CD4-positive, alpha-beta T cell treated with Interleukin-6 for 4 hours (primary cell): ENCODE measurements at regions not wholly inside any gene's neighbourhood (a gene's known extent, or its start where the extent isn't known, plus 50 kb on each side); places are given as distances from the start of the nearest gene placed in this dataset.
"Not testable (repeated sequence)": the region's sequence is repeated elsewhere in the genome, so short reads cannot be mapped to it uniquely, and the experiment has no call there.

Experiments used
- DNase-seq: peaks from one replicate; pipeline ENCODE4 v3.0.0-alpha.2; 2020; ENCODE audit warnings: mixed read lengths

DNA sequence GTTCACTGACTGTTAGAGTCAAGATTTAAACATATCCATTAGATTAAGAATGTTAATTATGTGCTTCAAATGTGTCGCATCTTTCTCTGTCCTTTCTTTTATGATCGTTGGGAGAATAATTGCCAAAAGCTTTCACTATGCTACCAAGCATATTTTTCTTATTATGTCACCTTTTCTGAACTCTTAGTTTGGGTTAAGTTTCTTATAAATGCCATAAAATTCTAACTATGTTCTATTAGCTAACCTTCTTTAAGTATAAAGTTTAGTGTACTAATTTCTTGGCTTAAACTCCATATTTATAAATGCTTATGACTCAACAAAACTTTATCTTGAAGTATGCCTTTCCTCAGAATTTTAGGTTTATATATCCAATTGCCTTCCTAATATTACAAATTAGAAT is 1759.4 kb downstream of the PCDH9 start:
- DNase-seq = no peak

DNA sequence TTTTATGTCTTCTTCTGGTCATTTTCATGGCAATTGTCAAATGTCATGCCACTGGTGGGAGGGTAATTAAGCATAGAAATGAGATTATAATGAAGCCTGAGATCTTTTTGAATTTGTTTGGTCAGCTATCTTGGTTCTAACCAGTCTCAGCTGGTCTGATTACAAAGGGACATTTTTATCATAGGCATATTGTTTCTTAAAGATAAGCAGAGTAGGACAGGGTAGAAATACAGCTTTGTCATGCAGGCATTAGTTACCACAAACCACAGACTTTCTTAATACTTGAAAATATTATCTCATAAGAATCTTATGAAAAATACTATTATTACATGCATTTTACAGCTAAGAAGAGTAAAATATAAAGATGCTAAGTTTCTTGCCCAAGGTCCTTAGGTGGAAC is 1761.5 kb downstream of the PCDH9 start:
- DNase-seq = no peak

DNA sequence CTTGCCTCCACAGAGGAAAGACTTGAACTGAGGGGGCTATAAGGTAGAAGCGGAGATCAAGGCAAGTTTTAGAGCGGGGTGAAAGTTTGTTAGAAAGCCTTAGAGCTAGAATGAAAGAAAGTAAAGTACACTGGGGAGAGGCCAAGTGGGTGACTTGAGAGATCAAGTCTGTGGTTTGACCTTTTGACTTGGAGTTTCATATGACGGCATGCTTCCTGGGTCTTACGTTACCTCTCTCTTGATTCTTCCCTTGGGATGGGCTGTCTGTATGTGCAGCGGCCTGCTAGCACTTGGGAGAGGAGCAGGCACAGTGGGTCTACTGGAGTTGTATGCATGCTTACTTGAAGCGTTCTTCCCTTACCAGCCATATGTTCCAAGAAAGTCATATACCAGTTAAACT is 1768.5 kb downstream of the PCDH9 start:
- no peak for DNase-seq

DNA sequence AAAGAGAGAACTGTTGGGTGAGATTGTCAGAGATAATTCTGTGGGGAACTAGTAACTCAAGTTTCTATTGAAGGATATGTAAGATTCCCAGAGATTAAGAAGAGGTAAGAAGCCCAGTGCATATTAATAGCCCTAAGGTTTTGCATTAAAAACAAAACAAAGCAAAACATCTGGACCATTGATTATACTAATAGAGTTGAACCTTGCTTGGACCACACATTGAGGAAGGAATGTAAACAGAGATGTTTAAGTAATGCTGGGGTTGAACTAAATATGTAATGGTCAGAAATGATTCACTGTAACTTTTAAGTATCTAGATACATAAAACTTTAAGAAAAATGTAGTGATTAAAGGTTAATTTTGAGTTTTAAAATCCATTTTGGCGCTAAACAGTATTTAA is 1770.0 kb downstream of the PCDH9 start:
- DNase-seq = no peak

DNA sequence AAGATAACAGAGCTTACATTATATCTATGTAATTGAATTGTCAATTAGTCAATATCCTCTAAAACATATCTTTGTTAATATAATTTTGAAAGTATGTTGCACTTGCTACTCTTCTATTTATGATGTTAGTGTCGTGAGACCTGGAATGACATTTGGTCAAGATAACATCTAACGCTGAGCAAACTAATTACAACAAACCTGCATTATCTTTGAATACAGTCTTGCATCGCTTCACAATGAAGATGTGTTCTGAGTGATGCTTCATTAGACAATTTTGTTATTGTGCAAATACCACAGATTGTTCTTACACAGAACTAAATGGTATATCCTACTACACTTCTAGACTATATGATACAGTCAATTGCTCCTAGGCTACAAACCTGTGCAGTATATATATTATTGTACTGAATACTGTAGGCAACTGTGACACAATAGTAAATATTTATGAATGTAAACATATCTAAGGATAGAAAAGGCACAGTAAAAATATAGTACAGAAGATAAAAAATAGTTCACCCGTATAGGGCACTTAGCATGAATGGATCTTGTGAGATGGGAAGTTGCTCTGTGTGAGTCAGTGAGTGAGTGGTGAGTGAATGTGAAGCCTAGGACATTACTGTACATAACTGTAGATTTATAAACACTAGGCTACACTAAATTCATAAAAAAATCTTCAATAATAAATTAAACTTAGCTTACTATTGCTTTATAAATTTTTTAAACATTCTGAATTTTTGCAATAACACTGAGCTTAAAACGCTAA is 1773.8 kb downstream of the PCDH9 start:
- DNase-seq = no peak

DNA sequence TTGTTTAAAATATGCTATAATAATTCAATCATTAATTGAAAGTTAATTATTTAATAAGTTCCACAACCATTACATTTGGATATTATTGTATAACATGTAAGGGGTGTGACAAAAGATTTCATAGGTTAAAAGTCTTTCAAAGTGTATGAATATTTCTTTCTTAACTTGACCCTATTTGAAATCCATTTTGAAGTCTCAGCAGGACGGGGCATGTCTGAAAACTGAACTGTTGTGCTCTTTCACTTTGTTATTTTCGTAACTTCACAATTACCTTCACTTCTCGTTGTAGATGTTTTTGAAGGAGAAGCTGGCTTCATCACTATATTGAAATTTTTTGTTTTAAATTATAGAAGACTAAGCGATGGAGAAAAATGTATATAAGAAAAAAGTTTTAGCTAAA is 1775.7 kb downstream of the PCDH9 start:
- no peak for DNase-seq

DNA sequence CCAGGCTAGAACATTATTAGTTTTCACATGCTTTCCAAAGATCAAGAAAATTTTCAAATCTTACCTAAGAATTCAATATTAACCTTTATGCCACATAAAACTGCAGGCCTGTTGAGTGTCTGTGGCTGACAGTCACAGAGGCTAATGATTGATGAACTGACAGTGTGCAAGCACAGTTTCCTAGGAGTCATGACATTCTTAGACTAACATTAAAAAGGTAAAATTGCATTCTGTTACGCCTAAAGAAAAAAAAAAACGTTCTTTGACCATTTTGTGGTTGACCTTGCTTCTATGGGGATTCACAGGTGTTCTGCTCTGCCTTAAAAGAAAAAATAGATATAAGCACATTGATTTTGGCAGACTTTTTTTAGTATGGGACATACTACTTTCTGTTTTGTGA is 1776.2 kb downstream of the PCDH9 start:
- no peak for DNase-seq

DNA sequence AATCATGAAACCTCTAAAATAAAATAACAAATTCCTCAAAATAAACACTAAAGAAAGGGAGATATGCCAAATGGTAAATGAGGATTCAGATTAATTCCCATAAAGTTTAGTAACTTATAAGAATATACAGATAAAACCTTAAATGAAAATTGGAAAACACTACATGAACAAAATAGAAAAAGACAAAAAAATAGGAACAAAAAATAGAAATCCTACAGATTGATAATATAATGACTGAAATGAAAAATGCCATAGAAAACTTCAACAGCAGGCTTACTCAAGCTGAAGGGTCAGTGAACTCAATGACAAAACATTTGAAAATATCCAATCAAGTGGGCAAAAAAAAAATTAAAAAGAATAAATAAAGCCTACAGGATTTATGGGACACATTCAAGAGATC is 1784.8 kb downstream of the PCDH9 start:
- no peak for DNase-seq

DNA sequence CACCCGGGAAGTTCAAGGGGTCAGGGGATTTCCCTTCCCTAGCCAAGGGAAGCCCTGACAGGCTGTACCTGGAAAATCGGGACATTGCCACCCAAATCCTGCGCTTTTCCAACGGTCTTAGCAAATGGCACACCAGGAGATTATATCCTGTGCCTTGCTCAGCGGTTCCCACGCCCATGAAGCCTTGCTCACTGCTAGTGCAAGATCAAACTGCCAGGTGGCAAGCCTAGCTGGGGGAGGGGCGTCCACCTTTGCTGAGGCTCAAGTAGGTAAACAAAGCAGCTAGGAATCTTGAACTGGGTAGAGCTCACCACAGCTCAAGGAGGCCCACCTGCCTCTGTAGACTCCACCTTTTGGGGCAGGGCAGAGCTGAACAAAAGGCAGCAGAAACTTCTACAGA is 1794.5 kb downstream of the PCDH9 start:
- no peak for DNase-seq

DNA sequence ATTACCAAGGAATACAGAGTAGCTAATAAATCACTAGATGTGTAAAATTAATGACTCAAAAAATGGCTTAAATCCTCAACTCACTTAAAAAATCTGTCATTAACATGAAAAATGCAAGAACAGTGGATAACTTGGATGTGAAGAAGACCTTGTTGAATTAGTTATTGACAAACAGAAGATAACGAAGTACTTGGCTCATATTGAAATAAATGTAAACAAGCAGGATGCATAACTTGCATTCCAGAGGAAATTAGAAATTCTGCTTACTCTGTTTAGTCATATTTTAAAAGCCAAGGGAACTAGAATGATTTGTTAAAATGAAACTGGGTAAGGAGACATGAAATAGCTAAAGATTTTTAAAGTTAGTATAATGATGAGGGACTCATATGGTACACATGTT is 1812.2 kb downstream of the PCDH9 start:
- no peak for DNase-seq

DNA sequence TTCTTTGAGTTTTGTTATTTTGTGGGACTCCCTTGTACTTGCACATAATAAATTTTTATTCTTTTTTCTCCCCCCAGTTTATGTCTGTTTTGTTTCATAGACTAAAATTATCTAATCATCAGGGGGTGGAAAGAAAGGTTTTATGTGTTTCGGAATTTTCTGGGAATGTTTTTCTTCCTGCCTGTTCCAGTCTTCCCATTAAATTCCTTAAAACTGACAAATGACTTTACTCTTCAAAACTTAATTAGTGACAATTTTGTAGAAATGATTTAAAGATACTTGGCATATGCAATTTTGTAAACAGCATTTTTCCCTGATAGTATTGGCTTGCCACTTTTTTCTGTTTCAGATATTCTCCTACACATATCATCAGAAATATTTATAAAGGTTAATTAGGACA is 1813.4 kb downstream of the PCDH9 start:
- DNase-seq = no peak

DNA sequence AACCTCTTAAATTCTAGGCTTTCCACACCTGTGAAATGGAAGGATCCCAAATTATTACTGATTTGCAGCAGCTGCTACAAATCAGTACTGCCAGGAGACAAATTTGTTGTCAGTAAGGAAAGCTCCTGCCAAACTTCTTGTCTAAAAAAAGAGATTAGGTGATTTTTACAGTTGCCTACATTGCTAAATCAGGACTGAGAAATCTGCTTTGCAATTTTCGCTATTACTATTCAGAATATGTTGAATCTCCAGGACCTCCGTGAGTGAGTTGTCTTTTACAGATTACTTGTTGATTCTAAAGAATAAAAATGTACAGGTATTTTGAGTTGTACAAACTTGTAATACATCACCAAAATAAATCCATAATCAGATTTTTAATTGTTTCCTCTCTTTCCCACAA is 1815.9 kb downstream of the PCDH9 start:
- DNase-seq = no peak

DNA sequence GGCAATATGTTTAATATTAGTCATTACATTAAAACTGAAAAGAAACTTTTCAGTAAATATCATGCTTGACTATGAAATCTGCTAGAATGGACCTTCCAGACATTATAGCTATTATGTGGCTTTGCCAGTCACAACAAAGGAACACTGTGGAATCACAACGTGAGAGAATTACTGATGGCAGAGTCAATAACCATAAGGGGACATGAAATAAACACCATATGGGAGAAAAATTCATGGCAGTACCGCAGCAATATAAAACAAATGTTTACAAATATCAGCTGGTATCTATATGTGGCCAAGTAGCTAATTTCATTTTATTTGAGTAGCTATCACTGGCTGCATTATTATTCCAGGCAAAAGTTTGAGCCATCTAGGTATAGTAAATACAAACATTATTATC is 1818.6 kb downstream of the PCDH9 start:
- DNase-seq = no peak

DNA sequence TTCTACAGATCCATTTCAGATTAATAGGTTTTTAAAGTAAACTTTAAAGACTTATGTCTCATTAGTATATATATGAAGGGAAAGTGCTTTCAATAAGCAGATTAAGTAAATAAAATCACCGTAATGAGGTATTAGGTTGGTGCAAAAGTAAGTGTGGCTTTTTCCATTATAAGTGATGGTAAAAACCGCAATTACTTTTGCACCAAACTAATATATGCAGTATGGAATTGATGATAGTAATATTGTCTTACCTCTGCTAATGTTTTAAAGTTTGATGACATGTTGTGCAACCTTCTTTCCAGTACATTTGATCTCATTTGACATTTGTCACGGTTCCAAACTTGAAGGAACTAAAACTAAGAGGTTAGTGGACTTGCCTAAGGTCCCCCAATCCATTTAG is 1819.3 kb downstream of the PCDH9 start:
- DNase-seq = no peak

DNA sequence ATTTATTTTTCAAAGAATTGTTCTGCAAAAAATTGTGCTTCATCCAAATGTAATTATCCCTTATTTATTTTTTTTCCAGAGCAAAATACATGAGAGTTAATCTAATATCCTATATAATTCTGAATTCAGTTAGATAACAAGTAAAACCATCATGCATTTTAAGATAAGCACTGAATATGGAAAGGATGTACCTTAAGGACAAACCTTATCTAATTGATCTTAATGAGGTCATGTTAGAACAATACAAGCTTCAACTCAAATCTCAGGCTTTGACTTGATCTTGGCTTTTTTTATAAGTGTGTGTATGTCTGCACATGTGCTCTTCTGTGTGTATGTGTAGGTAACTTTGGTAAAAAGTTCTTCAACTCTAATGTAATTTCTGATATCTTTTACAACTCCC is 1828.8 kb downstream of the PCDH9 start:
- no peak for DNase-seq

DNA sequence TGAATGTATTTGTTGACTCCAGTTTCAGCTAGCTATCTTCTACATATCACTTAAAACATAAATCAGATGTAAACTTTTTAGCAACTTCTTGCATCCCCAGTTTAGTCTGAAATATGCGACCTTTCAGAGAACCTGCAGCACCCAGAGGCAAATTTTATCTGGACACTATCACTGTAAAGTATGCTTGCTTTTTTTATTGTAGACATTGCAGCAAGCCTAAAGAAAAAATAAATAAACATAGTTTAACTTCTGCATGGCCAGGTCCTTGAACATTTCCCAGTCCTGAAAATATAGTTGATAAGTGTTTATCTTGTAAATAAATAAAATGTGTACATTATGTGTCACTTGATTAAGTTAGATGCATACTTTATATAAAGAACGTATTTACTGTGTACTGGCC is 1829.4 kb downstream of the PCDH9 start:
- no peak for DNase-seq

DNA sequence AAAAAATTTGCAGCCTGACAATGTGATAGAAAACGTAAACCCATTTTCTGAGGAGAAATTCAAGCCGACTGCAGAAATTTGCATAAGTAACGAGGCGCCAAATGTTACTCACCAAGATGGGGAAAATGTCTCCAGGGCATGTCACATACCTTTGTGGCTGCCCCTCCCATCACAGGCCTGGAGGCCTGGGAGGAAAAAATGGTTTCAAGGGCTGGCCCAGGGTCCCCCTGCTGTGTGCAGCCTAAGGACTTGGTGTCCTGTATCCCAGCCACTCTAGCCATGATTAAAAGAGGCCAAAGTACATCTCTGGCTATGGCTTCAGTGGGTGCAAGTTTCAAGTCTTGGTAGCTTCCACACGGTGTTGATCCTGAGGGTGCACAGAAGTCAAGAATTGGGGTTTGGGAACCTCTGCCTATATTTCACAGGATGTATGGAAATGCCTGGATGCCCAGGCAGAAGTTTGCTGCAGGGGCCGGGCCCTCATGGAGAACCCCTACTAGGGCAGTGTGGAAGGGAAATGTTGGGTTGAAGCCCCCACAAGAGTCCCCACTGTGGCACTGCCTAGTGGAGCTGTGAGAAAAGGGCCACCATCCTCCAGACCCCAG is 1842.3 kb downstream of the PCDH9 start:
- DNase-seq = no peak

DNA sequence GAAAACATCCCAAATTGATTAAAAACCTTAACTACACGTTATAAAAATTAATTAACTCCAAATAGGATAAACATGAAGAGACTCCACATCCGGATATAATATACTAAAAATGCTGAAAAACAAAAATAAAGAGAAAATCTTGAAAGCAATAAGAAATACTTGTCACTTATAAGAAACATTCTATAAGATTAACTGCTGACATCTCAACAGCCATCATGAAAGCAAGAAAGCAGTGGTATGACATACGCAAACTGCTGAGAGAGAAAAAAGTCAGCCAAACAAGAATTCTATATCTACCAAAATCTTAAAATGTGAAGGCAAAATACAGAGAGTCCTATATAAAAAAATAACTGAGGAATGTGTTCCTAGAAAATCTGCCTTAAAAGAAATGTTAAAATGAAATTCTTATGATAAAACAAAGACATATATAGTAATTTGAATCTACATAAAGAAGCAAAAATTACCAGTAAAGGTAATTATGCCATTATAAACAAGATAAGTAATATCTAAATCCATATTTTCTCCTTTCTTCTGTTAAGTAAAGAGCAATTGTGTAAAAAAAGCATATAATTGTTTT is 1851.1 kb downstream of the PCDH9 start:
- no peak for DNase-seq

DNA sequence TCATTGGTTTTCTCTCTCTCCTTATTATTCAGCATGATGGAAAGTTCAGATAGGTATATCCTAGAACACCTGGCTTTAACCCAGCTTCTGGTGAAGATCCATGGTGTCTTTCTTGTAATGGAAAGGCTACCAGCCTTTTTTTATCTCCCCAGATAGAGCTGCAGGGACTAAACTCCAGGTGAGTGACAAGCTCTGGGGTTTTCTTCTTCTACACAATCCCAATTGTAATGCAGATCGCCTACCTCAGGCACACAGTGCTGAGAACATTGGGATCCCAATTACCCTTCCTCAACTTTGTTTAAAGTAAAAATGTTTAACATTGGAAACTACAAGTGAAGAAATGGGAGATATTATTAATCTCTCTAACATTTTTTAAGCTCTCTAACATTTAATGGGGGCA is 1851.7 kb downstream of the PCDH9 start:
- no peak for DNase-seq

DNA sequence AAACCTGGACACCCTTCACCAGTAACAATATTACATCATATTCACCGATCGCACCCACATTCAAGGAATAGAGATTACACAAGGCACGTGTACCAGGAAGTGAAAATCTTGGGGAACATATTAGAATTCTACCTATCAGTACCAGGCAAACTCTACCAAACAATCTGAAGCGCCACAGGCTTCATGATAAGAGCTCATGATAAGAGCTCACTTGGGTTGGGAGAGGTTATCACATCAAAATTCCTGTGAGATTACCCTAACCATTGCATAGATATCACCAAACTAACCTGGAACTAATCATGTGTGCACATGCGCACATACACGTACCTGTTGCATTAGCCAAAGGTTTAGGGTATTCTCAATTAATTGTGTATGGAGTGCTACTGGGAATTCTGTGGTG is 1861.3 kb downstream of the PCDH9 start:
- no peak for DNase-seq

DNA sequence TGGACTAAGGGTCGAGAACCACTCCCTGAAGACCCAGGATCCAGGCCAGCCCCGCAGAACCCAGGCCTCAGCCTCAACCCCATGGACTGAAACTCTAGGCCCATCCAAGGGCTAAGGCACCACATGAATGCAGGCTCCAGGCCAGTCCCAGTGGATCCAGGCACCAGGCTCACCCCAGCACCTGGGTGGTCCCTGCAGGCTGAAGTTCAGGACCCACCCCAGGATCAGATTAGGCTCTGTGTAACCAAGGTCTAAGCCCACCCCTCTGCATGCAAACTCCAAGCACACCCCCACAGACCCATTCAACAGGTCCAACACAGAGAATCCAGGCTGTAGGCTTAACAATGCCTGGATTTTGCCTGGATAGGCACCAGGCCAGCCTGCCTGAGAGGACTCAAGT is 1876.2 kb downstream of the PCDH9 start:
- no peak for DNase-seq

DNA sequence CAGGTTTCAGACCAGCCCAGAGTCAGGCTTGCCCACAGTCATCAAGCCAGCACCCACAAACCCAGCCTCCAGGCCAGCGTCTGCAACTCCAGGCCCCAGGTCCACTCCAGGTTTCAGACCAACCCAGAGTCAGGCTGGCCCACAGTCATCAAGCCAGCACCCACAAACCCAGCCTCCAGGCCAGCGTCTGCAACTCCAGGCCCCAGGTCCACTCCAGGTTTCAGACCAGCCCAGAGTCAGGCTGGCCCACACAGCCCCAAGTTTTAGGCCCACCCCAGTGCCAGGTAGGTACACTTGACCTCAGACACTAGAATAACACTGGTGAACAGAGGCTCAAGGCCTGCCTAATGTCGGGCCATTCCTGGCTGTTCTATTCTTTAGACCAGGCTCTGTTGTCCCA is 1877.0 kb downstream of the PCDH9 start:
- DNase-seq = not testable (repeated sequence)

DNA sequence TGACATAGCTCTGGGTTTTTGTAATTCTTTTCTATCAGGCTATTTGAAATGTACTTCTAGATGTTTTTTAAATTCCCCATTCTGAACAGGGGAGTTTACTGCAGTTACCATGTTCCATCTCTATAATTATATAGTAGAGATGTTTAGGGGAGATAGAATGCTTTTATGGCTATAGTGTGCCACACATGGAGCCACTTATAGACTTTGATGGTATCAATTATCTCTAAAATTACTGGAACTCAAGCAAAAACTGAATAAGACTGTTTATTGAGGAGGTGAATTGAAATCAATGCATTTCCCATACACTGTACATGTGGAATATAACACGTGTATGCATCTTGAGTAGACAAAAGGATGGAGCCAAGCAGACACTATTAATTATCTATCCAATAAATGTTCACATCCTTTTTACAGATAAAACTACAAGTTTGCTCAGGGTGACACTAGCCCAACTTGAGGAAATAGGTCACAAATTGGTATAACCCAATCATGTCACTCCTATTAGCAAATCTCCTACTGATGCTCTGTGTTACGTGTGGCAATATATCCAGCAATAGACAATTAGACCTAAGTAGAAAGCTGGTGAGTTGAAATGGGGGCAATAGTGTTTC is 1882.6 kb downstream of the PCDH9 start:
- DNase-seq = no peak
